ENCODE measurements at regions not wholly inside any gene's neighbourhood (a gene's known extent, or its start where the extent isn't known, plus 50 kb on each side); places are given as distances from the start of the nearest gene placed in this dataset.
A peak's percentile ranks its signal among the peaks of the same experiment; 100 is the strongest.

DNA sequence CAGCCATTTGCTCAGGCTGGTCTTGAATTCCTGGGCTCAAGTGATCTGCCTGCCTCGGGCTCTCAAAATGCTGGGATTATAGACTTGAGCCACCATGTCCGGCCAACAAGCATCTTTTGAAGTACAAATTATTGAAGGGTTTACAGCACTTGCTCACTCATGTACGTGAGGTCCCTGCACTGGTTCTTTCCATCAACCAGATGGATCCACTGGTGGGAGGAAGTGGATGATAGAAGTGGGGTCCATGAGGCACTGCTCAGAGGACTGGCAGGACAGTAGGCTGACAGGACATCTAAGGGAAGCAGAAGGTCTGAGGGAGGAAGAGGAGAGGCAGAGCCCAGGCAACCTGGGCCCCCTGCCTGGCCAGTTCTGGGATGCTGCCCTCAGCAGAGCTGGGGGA is 109.2 kb upstream of the NXT1 start:
- 49 to 80% (median 76%) methylated on average over 3 of the region's 3 CpGs for WGBS, 3 donors
- Histone ChIP-seq H3K27me3 (ENCODE audit: insufficient read depth in 3 of 3, low read length in 2 of 3) (no peaks in the 10 kb centered on the region), H3K27ac (no peak overlapping the region), H3K4me3 (no peak overlapping the region), H3K9me3 (no peaks in the 10 kb centered on the region), H3K4me1 (no peaks in the 10 kb centered on the region), H3K36me3 (ENCODE audit: insufficient read depth in 1 of 2, low read depth in 1 of 2) (no peaks in the 10 kb centered on the region)
- TF ChIP-seq, protein P1, sequence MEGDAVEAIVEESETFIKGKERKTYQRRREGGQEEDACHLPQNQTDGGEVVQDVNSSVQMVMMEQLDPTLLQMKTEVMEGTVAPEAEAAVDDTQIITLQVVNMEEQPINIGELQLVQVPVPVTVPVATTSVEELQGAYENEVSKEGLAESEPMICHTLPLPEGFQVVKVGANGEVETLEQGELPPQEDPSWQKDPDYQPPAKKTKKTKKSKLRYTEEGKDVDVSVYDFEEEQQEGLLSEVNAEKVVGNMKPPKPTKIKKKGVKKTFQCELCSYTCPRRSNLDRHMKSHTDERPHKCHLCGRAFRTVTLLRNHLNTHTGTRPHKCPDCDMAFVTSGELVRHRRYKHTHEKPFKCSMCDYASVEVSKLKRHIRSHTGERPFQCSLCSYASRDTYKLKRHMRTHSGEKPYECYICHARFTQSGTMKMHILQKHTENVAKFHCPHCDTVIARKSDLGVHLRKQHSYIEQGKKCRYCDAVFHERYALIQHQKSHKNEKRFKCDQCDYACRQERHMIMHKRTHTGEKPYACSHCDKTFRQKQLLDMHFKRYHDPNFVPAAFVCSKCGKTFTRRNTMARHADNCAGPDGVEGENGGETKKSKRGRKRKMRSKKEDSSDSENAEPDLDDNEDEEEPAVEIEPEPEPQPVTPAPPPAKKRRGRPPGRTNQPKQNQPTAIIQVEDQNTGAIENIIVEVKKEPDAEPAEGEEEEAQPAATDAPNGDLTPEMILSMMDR (IDR thresholded peaks at IDR 0.05) = no peak
- DNase-seq = no peak
- intact Hi-C loops (cut with DNase I) = loop anchor here (10.0 kb wide), 2 partner anchors 93 to 197 kb away; partner anchors contain the start of gene THBD (in 1 of the 2)
- no peak for ATAC-seq

DNA sequence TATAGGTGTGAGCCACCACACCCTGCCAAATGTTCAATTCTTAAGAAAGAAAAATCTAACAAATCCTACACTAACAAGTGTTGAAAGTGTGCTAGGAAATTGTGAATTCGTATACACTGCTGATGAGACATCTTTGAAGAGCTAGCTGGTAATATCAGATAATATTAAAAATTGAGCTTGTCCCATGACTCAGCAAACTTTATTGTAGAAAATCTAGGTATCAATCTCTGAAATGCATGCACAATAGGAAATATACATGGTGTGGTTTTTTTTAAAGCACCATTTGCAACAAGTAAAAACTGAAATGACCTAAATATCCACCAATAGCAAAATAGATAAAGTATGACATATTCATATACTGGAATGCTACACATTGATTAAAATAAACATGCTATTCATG is 110.1 kb upstream of the NXT1 start:
- Histone ChIP-seq H3K4me1 (no peaks in the 10 kb centered on the region), H3K9me3 (no peaks in the 10 kb centered on the region), H3K4me3 (no peak overlapping the region), H3K27ac (no peak overlapping the region), H3K27me3 (ENCODE audit: insufficient read depth in 3 of 3, low read length in 2 of 3) (no peaks in the 10 kb centered on the region), H3K36me3 (ENCODE audit: insufficient read depth in 1 of 2, low read depth in 1 of 2) (no peaks in the 10 kb centered on the region)
- 86 to 97% (median 88%) methylated on average over 1 of the region's 1 CpG for WGBS, 3 donors
- intact Hi-C loops (cut with DNase I) = loop anchor here (10.0 kb wide), 2 partner anchors 94 to 196 kb away; partner anchors contain the start of gene THBD (in 1 of the 2)
- ATAC-seq (no peak), DNase-seq (no peak)
- TF ChIP-seq, protein P1 (IDR thresholded peaks at IDR 0.05) = no peak

DNA sequence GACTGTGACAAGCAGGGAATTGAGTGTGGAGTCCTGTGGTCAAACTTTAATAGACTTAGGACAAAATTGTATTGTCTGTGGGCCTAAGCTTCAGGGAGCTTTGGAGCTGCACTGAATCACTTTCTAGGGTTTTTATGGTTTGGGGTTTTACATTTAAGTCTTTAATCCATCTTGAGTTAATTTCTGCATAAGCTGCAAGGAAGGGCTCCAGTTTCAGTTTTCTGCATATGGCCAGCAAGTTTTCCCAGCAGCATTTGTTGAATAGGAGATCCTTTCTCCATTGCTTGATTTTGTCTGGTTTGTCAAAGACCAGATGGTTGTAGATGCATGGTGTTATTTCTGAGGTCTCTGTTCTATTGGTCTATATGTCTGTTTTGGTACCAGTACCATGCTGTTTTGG is 113.4 kb upstream of the NXT1 start:
- Histone ChIP-seq H3K9me3 (no peaks in the 10 kb centered on the region), H3K27ac (no peak overlapping the region), H3K27me3 (ENCODE audit: insufficient read depth in 3 of 3, low read length in 2 of 3) (no peaks in the 10 kb centered on the region), H3K36me3 (ENCODE audit: insufficient read depth in 1 of 2, low read depth in 1 of 2) (no peaks in the 10 kb centered on the region), H3K4me3 (no peak overlapping the region), H3K4me1 (no peaks in the 10 kb centered on the region)
- no peak for DNase-seq
- intact Hi-C loops (cut with DNase I) = loop anchor here (5.0 to 10.0 kb wide), 3 partner anchors 182 to 545 kb away; no protein-coding TSS in a partner anchor
- ATAC-seq = no peak
- TF ChIP-seq, protein P1 (IDR thresholded peaks at IDR 0.05) = no peak

DNA sequence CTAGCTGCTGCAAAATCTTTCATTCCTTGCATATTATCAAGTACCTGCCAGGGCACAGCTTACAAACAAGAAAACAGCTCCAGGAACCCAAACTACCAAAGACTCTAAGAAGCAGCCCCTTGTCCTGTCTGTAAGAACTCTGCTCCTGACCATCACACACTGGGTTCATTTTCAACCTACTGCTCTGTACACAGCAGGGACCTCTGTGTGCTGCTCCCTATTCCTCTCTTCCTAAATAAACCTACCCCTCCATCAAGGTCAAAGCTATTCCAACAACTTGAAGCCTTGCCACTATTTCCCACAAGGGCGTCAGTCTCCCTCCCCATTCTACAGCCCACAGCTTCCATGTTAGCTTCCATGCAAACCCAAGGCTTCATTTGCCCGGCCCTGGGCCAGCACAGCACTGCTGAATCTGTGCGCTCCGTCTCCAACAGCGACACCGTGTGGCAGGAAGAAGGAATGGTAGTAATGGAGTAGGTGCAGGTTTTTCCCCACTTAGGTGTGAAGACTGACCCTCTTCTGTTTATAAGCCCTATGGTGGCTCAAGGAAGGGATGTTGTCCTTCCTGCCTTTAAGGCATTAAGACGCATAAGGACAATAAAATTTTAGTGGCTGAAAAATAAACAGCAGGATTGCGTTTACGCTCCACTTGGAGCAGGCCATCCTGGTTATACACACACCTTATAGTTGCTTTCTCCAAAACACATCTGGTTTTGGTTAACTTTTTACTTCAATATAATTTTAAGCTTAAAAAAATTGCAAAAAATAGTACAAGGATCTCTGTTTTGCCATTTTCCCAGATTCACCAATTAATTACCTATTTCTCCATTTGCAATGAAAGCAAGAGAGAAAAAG is 115.2 kb upstream of the NXT1 start:
- Histone ChIP-seq H3K9me3 (no peaks in the 10 kb centered on the region), H3K4me3 (no peak overlapping the region), H3K27me3 (ENCODE audit: insufficient read depth in 3 of 3, low read length in 2 of 3) (no peaks in the 10 kb centered on the region), H3K27ac (no peak overlapping the region), H3K36me3 (ENCODE audit: insufficient read depth in 1 of 2, low read depth in 1 of 2) (no peaks in the 10 kb centered on the region), H3K4me1 (no peaks in the 10 kb centered on the region)
- intact Hi-C loops (cut with DNase I) = loop anchor here (5.0 to 10.0 kb wide), 3 partner anchors 181 to 543 kb away; no protein-coding TSS in a partner anchor
- DNase-seq = peak; percentile 63 to 79
- WGBS, 3 donors = 38 to 39% (median 39%) methylated on average over 9 of the region's 9 CpGs
- TF ChIP-seq, protein P1 (IDR thresholded peaks at IDR 0.05) = peak; percentile 67
- peak; percentile 83 to 94 (median 93) for ATAC-seq
